AG04450 (cell line): ENCODE measurements at regions not wholly inside any gene's neighbourhood (a gene's known extent, or its start where the extent isn't known, plus 50 kb on each side); places are given as distances from the start of the nearest gene placed in this dataset.

Source experiments
- CTCF ChIA-PET: fragments of 300-600, 350-600 bp; formaldehyde crosslinking; extraction: SDS; loops from one replicate; lab custom pipeline; 2022; ENCODE audit warnings: antibody characterized with exemption, inconsistent platforms; lab: Charles Lee
- POLR2A ChIA-PET: fragments of 350-600 bp; formaldehyde crosslinking; extraction: SDS; loops from one replicate; lab custom pipeline; 2021; ENCODE audit warnings: antibody characterized with exemption, inconsistent platforms; lab: Yijun Ruan, JAX
- DNase-seq: peaks from one replicate; pipeline ENCODE4 v3.0.0-alpha.2; 2011; ENCODE audit warnings: low read depth, low spot score
- H3K27ac ChIP-seq: one replicate; pipeline ENCODE4 v1.5.1; 2012; ENCODE audit warnings: low read depth, low read length, control low read depth
- H3K27me3 ChIP-seq: one replicate; pipeline ENCODE4 v1.6.0; 2012; ENCODE audit warnings: low read length; ENCODE audit not compliant: control insufficient read depth, insufficient read depth
- H3K4me3 ChIP-seq: 2 replicates; pipeline ENCODE4 v1.5.1; 2011; ENCODE audit warnings: mild to moderate bottlenecking, low read depth, low read length, control low read depth
- H3K9me3 ChIP-seq: 2 replicates; pipeline ENCODE4 v1.5.1; 2012; ENCODE audit warnings: low read length; ENCODE audit not compliant: control insufficient read depth, insufficient read depth
- CTCF ChIP-seq: IDR thresholded peaks from 2 replicates; pipeline ENCODE4 v1.5.1; 2011; ENCODE audit warnings: low read depth, low read length, control low read depth, inconsistent platforms

DNA sequence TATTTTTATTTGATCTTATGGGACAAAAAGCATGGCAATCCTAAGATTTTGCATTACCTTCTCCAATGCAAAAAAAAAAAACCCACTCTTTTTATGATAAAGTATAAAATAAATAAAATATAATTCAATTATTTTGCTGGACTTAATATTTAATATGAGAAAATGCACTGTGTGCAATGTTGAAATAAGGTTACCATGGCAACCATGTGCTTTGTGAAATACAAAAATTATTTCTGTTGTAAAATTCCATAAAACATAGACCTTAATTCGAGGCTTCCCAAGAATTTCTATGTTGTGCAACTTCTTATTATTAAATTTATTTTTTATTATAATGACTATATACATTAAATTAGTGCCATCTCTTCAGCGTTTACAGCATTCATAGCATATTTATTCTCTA, 989.5 kb downstream of the MRPL39 start:
- TF ChIP-seq CTCF = no peak
- DNase-seq = no peak
- ChIA-PET CTCF (no interaction called here), POLR2A (no interaction called here)
- no peaks in the 10 kb centered on the region for H3K9me3 ChIP-seq
- no peaks in the 10 kb centered on the region for H3K27me3 ChIP-seq
- no peak overlapping the region for H3K4me3 ChIP-seq
- H3K27ac ChIP-seq = no peak overlapping the region

DNA sequence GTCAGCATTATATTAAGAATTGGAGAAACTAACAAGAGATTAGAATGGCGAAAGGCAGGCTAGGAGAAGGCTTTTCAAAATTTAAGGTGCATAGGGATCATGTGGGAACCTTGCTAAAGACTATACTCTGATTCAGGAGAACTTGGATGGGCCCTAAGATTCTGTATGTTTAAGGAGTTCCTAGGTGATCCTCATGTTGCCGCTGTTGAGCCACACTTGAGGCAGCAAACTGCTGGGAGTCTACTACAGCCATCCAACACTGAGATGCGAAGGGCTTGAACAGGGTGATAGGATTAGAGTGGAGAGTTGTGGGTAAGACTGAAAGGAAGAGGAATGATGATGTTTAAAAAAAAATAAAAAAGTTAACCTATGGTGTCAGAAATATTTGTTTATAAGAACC, 1013.2 kb downstream of the MRPL39 start:
- Histone ChIP-seq H3K4me3 (no peak overlapping the region), H3K27ac (no peak overlapping the region), H3K9me3 (no peaks in the 10 kb centered on the region), H3K27me3 (no peaks in the 10 kb centered on the region)
- DNase-seq = no peak
- POLR2A ChIA-PET = no interaction called here
- no peak for TF ChIP-seq CTCF
- CTCF ChIA-PET = no interaction called here

DNA sequence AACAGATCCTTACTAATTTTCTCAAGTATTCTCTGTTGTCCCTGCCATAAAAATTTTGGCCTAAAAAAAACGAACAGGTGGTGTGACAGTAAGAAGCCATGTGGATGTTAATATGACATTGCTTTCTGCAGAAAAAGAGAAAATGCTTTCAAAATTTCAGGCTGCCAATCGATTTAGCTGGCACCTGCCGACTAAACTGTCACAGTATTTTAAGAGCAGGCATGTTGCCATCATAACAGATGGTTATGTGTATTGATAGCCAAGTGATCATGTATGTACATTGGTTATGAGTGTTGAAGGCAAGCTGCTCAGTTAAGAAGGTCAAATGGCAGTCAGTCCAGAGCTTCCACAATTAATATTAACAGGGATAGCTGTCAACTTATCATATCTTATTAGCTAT, 1017.0 kb downstream of the MRPL39 start:
- CTCF ChIA-PET = no interaction called here
- no peaks in the 10 kb centered on the region for H3K27me3 ChIP-seq
- POLR2A ChIA-PET = no interaction called here
- no peak overlapping the region for H3K4me3 ChIP-seq
- no peak overlapping the region for H3K27ac ChIP-seq
- no peak for DNase-seq
- no peaks in the 10 kb centered on the region; the same call in 1 of the 2 replicates for H3K9me3 ChIP-seq
- no peak for TF ChIP-seq CTCF

GRCh38 chr21:24583473-24583872, 1023.8 kb downstream of the MRPL39 start:
- Histone ChIP-seq H3K4me3 (no peak overlapping the region), H3K9me3 (no peaks in the 10 kb centered on the region; the same call in 1 of the 2 replicates), H3K27me3 (no peaks in the 10 kb centered on the region), H3K27ac (no peak overlapping the region)
- DNase-seq = no peak
- TF ChIP-seq CTCF = no peak
- CTCF ChIA-PET = no interaction called here
- POLR2A ChIA-PET = no interaction called here

- Histone ChIP-seq H3K27me3 (no peaks in the 10 kb centered on the region), H3K27ac (no peak overlapping the region), H3K9me3 (no peaks in the 10 kb centered on the region), H3K4me3 (no peak overlapping the region)
- ChIA-PET POLR2A (no interaction called here), CTCF (no interaction called here)
- TF ChIP-seq CTCF = no peak
- DNase-seq = no peak
Measured at GRCh38 chr21:24577301-24577700, 1030.0 kb downstream of the MRPL39 start.
